Lower leg skin (tissue), 3 donors: ENCODE measurements at regions not wholly inside any gene's neighbourhood (a gene's known extent, or its start where the extent isn't known, plus 50 kb on each side); places are given as distances from the start of the nearest gene placed in this dataset.
"Not testable (repeated sequence)": the region's sequence is repeated elsewhere in the genome, so short reads cannot be mapped to it uniquely, and the experiment has no call there.

Experiments used
- CTCF ChIP-seq, 3 donors: fragments of 450-650 bp; IDR thresholded peaks; one replicate each; pipeline ENCODE4 v1.5.1; 2016; ENCODE audit warnings: antibody characterized with exemption in 3 of 3, mild to moderate bottlenecking in 3 of 3, moderate library complexity in 2 of 3
- POLR2A ChIP-seq, 2 donors: fragments of 450-650 bp; IDR thresholded peaks; one replicate each; pipeline ENCODE4 v1.6.1; 2016 to 2017; ENCODE audit warnings: antibody characterized with exemption in 2 of 2, mild to moderate bottlenecking in 1 of 2, moderate library complexity in 1 of 2

GRCh38 chr1:199031170-199031569, 392.3 kb downstream of the PTPRC start:
- TF ChIP-seq CTCF, POLR2A (IDR thresholded peaks at IDR 0.05): not testable (repeated sequence)
